ENCODE measurements at regions not wholly inside any gene's neighbourhood (a gene's known extent, or its start where the extent isn't known, plus 50 kb on each side); places are given as distances from the start of the nearest gene placed in this dataset.

DNA sequence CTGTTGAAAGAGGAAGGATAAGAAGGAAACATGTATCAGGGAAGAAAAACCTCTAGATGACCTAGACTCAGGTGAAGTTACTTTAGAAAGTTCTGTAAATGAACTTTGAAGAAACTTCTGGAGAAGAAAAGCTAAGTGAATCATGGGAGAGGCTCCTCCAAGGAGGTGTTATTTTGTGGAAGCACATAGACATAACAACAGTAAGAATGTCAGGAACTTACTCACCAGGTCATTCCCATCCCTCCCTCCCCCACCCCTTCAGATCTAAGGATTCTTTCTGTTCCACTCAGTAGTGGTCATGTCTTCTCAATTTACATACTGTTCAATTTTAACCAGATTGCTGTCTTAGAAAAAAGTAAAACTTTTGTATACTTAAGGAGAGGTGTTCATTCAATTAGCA is 310.5 kb upstream of the DDX53 start:
- no peak for DNase-seq
- H3K27me3 ChIP-seq = no peaks in the 10 kb centered on the region
- H3K9me3 ChIP-seq = no peaks in the 10 kb centered on the region
- no peak overlapping the region for H3K4me3 ChIP-seq
- H3K36me3 ChIP-seq (ENCODE audit: low read depth, missing control alignments) = no peaks in the 10 kb centered on the region
- no peak overlapping the region for H3K27ac ChIP-seq
- intact Hi-C loops (cut with DNase I; ENCODE audit: low total_unique reads) = no loop called here
- TF ChIP-seq, protein P1, sequence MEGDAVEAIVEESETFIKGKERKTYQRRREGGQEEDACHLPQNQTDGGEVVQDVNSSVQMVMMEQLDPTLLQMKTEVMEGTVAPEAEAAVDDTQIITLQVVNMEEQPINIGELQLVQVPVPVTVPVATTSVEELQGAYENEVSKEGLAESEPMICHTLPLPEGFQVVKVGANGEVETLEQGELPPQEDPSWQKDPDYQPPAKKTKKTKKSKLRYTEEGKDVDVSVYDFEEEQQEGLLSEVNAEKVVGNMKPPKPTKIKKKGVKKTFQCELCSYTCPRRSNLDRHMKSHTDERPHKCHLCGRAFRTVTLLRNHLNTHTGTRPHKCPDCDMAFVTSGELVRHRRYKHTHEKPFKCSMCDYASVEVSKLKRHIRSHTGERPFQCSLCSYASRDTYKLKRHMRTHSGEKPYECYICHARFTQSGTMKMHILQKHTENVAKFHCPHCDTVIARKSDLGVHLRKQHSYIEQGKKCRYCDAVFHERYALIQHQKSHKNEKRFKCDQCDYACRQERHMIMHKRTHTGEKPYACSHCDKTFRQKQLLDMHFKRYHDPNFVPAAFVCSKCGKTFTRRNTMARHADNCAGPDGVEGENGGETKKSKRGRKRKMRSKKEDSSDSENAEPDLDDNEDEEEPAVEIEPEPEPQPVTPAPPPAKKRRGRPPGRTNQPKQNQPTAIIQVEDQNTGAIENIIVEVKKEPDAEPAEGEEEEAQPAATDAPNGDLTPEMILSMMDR (IDR thresholded peaks at IDR 0.05) = no peak
- TF ChIP-seq POLR2A (IDR thresholded peaks at IDR 0.05) = no peak
- no peaks in the 10 kb centered on the region for H3K4me1 ChIP-seq

GRCh38 chrX:22690116-22690515 is 309.6 kb upstream of the DDX53 start:
- Histone ChIP-seq H3K27ac (no peak overlapping the region), H3K4me1 (no peaks in the 10 kb centered on the region), H3K9me3 (no peaks in the 10 kb centered on the region), H3K4me3 (no peak overlapping the region), H3K27me3 (no peaks in the 10 kb centered on the region), H3K36me3 (ENCODE audit: low read depth, missing control alignments) (no peaks in the 10 kb centered on the region)
- DNase-seq = peak; percentile 14
- no peak for TF ChIP-seq POLR2A (IDR thresholded peaks at IDR 0.05)
- TF ChIP-seq, protein P1 (IDR thresholded peaks at IDR 0.05) = no peak
- intact Hi-C loops (cut with DNase I; ENCODE audit: low total_unique reads) = no loop called here
- WGBS, 2 donors = 65 to 70% methylated on average over 4 to 5 of the region's 5 CpGs

- intact Hi-C loops (cut with DNase I; ENCODE audit: low total_unique reads) = no loop called here
These were observed 307.7 kb upstream of the DDX53 start for GRCh38 chrX:22691966-22692565.

GRCh38 chrX:22698151-22698550 is 301.6 kb upstream of the DDX53 start:
- H3K27ac ChIP-seq = no peak overlapping the region
- H3K4me1 ChIP-seq = no peaks in the 10 kb centered on the region
- no peak for DNase-seq
- no peaks in the 10 kb centered on the region for H3K9me3 ChIP-seq
- intact Hi-C loops (cut with DNase I; ENCODE audit: low total_unique reads) = no loop called here
- H3K36me3 ChIP-seq (ENCODE audit: low read depth, missing control alignments) = no peaks in the 10 kb centered on the region
- no peaks in the 10 kb centered on the region for H3K27me3 ChIP-seq
- no peak for TF ChIP-seq POLR2A (IDR thresholded peaks at IDR 0.05)
- TF ChIP-seq, protein P1 (IDR thresholded peaks at IDR 0.05) = no peak
- H3K4me3 ChIP-seq = no peak overlapping the region

More at GRCh38 chrX:22691966-22692565, 307.7 kb upstream of the DDX53 start:
- H3K4me1 ChIP-seq = no peaks in the 10 kb centered on the region
- no peak overlapping the region for H3K27ac ChIP-seq
- WGBS, 2 donors = 71 to 83% methylated on average over 2 to 6 of the region's 6 CpGs
- TF ChIP-seq POLR2A (IDR thresholded peaks at IDR 0.05) = no peak
- TF ChIP-seq, protein P1 (IDR thresholded peaks at IDR 0.05) = no peak
- H3K27me3 ChIP-seq = no peaks in the 10 kb centered on the region
- H3K9me3 ChIP-seq = no peaks in the 10 kb centered on the region
- H3K36me3 ChIP-seq (ENCODE audit: low read depth, missing control alignments) = no peaks in the 10 kb centered on the region
- no peak for DNase-seq
- no peak overlapping the region for H3K4me3 ChIP-seq

- H3K27ac ChIP-seq = no peak overlapping the region
- intact Hi-C loops (cut with DNase I; ENCODE audit: low total_unique reads) = no loop called here
- no peaks in the 10 kb centered on the region for H3K27me3 ChIP-seq
- H3K9me3 ChIP-seq = no peaks in the 10 kb centered on the region
- DNase-seq = peak; percentile 35
- no peak for TF ChIP-seq POLR2A (IDR thresholded peaks at IDR 0.05)
- TF ChIP-seq, protein P1 (IDR thresholded peaks at IDR 0.05) = no peak
- no peaks in the 10 kb centered on the region for H3K4me1 ChIP-seq
- 48 to 72% methylated on average over 5 of the region's 5 CpGs for WGBS, 2 donors
- no peak overlapping the region for H3K4me3 ChIP-seq
- H3K36me3 ChIP-seq (ENCODE audit: low read depth, missing control alignments) = no peaks in the 10 kb centered on the region
These were observed 300.1 kb upstream of the DDX53 start for GRCh38 chrX:22699581-22700091.

Data from testis (tissue), 2 donors.